ENCODE measurements at regions not wholly inside any gene's neighbourhood (a gene's known extent, or its start where the extent isn't known, plus 50 kb on each side); places are given as distances from the start of the nearest gene placed in this dataset.

GRCh38 chr3:177563792-177564191 lies 366.5 kb upstream of the TBL1XR1 start:
- no peak overlapping the region for H3K9ac ChIP-seq (ENCODE audit: low read depth in 1 of 3, low read length in 3 of 3)
- no peaks in the 10 kb centered on the region for H3K4me1 ChIP-seq (ENCODE audit: control insufficient read depth in 3 of 3, insufficient read depth in 3 of 3, low read length in 3 of 3)
- no peaks in the 10 kb centered on the region for H3K27me3 ChIP-seq (ENCODE audit: control insufficient read depth in 3 of 3, insufficient read depth in 3 of 3, low read length in 3 of 3)
- H3K27ac ChIP-seq (ENCODE audit: low read depth, low read length): no peak overlapping the region
- no peak overlapping the region for H3K4me3 ChIP-seq (ENCODE audit: low read length in 3 of 3)
- H3K9me3 ChIP-seq (ENCODE audit: control insufficient read depth in 3 of 3, low read length in 3 of 3): no peaks in the 10 kb centered on the region
- H3K36me3 ChIP-seq (ENCODE audit: control insufficient read depth in 3 of 3, insufficient read depth in 3 of 3, low read length in 3 of 3): no peaks in the 10 kb centered on the region

GRCh38 chr3:177565981-177566380 lies 368.7 kb upstream of the TBL1XR1 start:
- Histone ChIP-seq H3K4me3 (ENCODE audit: low read length in 3 of 3) (no peak overlapping the region), H3K27ac (ENCODE audit: low read depth, low read length) (no peak overlapping the region), H3K9ac (ENCODE audit: low read depth in 1 of 3, low read length in 3 of 3) (no peak overlapping the region), H3K27me3 (ENCODE audit: control insufficient read depth in 3 of 3, insufficient read depth in 3 of 3, low read length in 3 of 3) (no peaks in the 10 kb centered on the region), H3K36me3 (ENCODE audit: control insufficient read depth in 3 of 3, insufficient read depth in 3 of 3, low read length in 3 of 3) (no peaks in the 10 kb centered on the region), H3K9me3 (ENCODE audit: control insufficient read depth in 3 of 3, low read length in 3 of 3) (no peaks in the 10 kb centered on the region), H3K4me1 (ENCODE audit: control insufficient read depth in 3 of 3, insufficient read depth in 3 of 3, low read length in 3 of 3) (no peaks in the 10 kb centered on the region)

- no peaks in the 10 kb centered on the region for H3K9me3 ChIP-seq (ENCODE audit: control insufficient read depth in 3 of 3, low read length in 3 of 3)
- H3K27ac ChIP-seq (ENCODE audit: low read depth, low read length): no peak overlapping the region
- H3K4me1 ChIP-seq (ENCODE audit: control insufficient read depth in 3 of 3, insufficient read depth in 3 of 3, low read length in 3 of 3): no peaks in the 10 kb centered on the region
- H3K27me3 ChIP-seq (ENCODE audit: control insufficient read depth in 3 of 3, insufficient read depth in 3 of 3, low read length in 3 of 3): no peaks in the 10 kb centered on the region
- no peaks in the 10 kb centered on the region for H3K36me3 ChIP-seq (ENCODE audit: control insufficient read depth in 3 of 3, insufficient read depth in 3 of 3, low read length in 3 of 3)
- H3K4me3 ChIP-seq (ENCODE audit: low read length in 3 of 3): no peak overlapping the region
- no peak overlapping the region for H3K9ac ChIP-seq (ENCODE audit: low read depth in 1 of 3, low read length in 3 of 3)
These were observed 370.6 kb upstream of the TBL1XR1 start for GRCh38 chr3:177567833-177568232.

GRCh38 chr3:177569193-177569592 lies 371.9 kb upstream of the TBL1XR1 start:
- H3K4me1 ChIP-seq (ENCODE audit: control insufficient read depth in 3 of 3, insufficient read depth in 3 of 3, low read length in 3 of 3): no peaks in the 10 kb centered on the region
- H3K4me3 ChIP-seq (ENCODE audit: low read length in 3 of 3): no peak overlapping the region
- H3K9me3 ChIP-seq (ENCODE audit: control insufficient read depth in 3 of 3, low read length in 3 of 3): no peaks in the 10 kb centered on the region
- H3K9ac ChIP-seq (ENCODE audit: low read depth in 1 of 3, low read length in 3 of 3): no peak overlapping the region
- no peaks in the 10 kb centered on the region for H3K36me3 ChIP-seq (ENCODE audit: control insufficient read depth in 3 of 3, insufficient read depth in 3 of 3, low read length in 3 of 3)
- no peak overlapping the region for H3K27ac ChIP-seq (ENCODE audit: low read depth, low read length)
- H3K27me3 ChIP-seq (ENCODE audit: control insufficient read depth in 3 of 3, insufficient read depth in 3 of 3, low read length in 3 of 3): no peaks in the 10 kb centered on the region

- Histone ChIP-seq H3K4me3 (ENCODE audit: low read length in 3 of 3) (no peak overlapping the region), H3K4me1 (ENCODE audit: control insufficient read depth in 3 of 3, insufficient read depth in 3 of 3, low read length in 3 of 3) (no peaks in the 10 kb centered on the region), H3K9me3 (ENCODE audit: control insufficient read depth in 3 of 3, low read length in 3 of 3) (no peaks in the 10 kb centered on the region), H3K36me3 (ENCODE audit: control insufficient read depth in 3 of 3, insufficient read depth in 3 of 3, low read length in 3 of 3) (no peaks in the 10 kb centered on the region), H3K27ac (ENCODE audit: low read depth, low read length) (no peak overlapping the region), H3K9ac (ENCODE audit: low read depth in 1 of 3, low read length in 3 of 3) (no peak overlapping the region), H3K27me3 (ENCODE audit: control insufficient read depth in 3 of 3, insufficient read depth in 3 of 3, low read length in 3 of 3) (no peaks in the 10 kb centered on the region)
These were observed 372.8 kb upstream of the TBL1XR1 start for GRCh38 chr3:177569875-177570657.

- Histone ChIP-seq H3K36me3 (ENCODE audit: control insufficient read depth in 3 of 3, insufficient read depth in 3 of 3, low read length in 3 of 3) (no peaks in the 10 kb centered on the region), H3K9ac (ENCODE audit: low read depth in 1 of 3, low read length in 3 of 3) (no peak overlapping the region), H3K4me3 (ENCODE audit: low read length in 3 of 3) (no peak overlapping the region), H3K27ac (ENCODE audit: low read depth, low read length) (no peak overlapping the region), H3K4me1 (ENCODE audit: control insufficient read depth in 3 of 3, insufficient read depth in 3 of 3, low read length in 3 of 3) (no peaks in the 10 kb centered on the region), H3K27me3 (ENCODE audit: control insufficient read depth in 3 of 3, insufficient read depth in 3 of 3, low read length in 3 of 3) (no peaks in the 10 kb centered on the region), H3K9me3 (ENCODE audit: control insufficient read depth in 3 of 3, low read length in 3 of 3) (no peaks in the 10 kb centered on the region)
These were observed 374.1 kb upstream of the TBL1XR1 start for GRCh38 chr3:177571271-177571943.

GRCh38 chr3:177571944-177572315 lies 374.6 kb upstream of the TBL1XR1 start:
- no peaks in the 10 kb centered on the region for H3K36me3 ChIP-seq (ENCODE audit: control insufficient read depth in 3 of 3, insufficient read depth in 3 of 3, low read length in 3 of 3)
- no peaks in the 10 kb centered on the region for H3K27me3 ChIP-seq (ENCODE audit: control insufficient read depth in 3 of 3, insufficient read depth in 3 of 3, low read length in 3 of 3)
- no peak overlapping the region for H3K9ac ChIP-seq (ENCODE audit: low read depth in 1 of 3, low read length in 3 of 3)
- no peaks in the 10 kb centered on the region for H3K4me1 ChIP-seq (ENCODE audit: control insufficient read depth in 3 of 3, insufficient read depth in 3 of 3, low read length in 3 of 3)
- H3K9me3 ChIP-seq (ENCODE audit: control insufficient read depth in 3 of 3, low read length in 3 of 3): no peaks in the 10 kb centered on the region
- H3K4me3 ChIP-seq (ENCODE audit: low read length in 3 of 3): no peak overlapping the region
- no peak overlapping the region for H3K27ac ChIP-seq (ENCODE audit: low read depth, low read length)

GRCh38 chr3:177574222-177574856 lies 377.1 kb upstream of the TBL1XR1 start:
- Histone ChIP-seq H3K27ac (ENCODE audit: low read depth, low read length) (no peak overlapping the region), H3K36me3 (ENCODE audit: control insufficient read depth in 3 of 3, insufficient read depth in 3 of 3, low read length in 3 of 3) (no peaks in the 10 kb centered on the region), H3K4me3 (ENCODE audit: low read length in 3 of 3) (no peak overlapping the region), H3K9ac (ENCODE audit: low read depth in 1 of 3, low read length in 3 of 3) (no peak overlapping the region), H3K27me3 (ENCODE audit: control insufficient read depth in 3 of 3, insufficient read depth in 3 of 3, low read length in 3 of 3) (no peaks in the 10 kb centered on the region), H3K9me3 (ENCODE audit: control insufficient read depth in 3 of 3, low read length in 3 of 3) (no peaks in the 10 kb centered on the region), H3K4me1 (ENCODE audit: control insufficient read depth in 3 of 3, insufficient read depth in 3 of 3, low read length in 3 of 3) (no peaks in the 10 kb centered on the region)

GRCh38 chr3:177576746-177577145 lies 379.5 kb upstream of the TBL1XR1 start:
- Histone ChIP-seq H3K4me3 (ENCODE audit: low read length in 3 of 3) (no peak overlapping the region), H3K9me3 (ENCODE audit: control insufficient read depth in 3 of 3, low read length in 3 of 3) (no peaks in the 10 kb centered on the region), H3K9ac (ENCODE audit: low read depth in 1 of 3, low read length in 3 of 3) (no peak overlapping the region), H3K36me3 (ENCODE audit: control insufficient read depth in 3 of 3, insufficient read depth in 3 of 3, low read length in 3 of 3) (no peaks in the 10 kb centered on the region), H3K4me1 (ENCODE audit: control insufficient read depth in 3 of 3, insufficient read depth in 3 of 3, low read length in 3 of 3) (no peaks in the 10 kb centered on the region), H3K27ac (ENCODE audit: low read depth, low read length) (no peak overlapping the region), H3K27me3 (ENCODE audit: control insufficient read depth in 3 of 3, insufficient read depth in 3 of 3, low read length in 3 of 3) (no peaks in the 10 kb centered on the region)

GRCh38 chr3:177578488-177578887 lies 381.2 kb upstream of the TBL1XR1 start:
- Histone ChIP-seq H3K9ac (ENCODE audit: low read depth in 1 of 3, low read length in 3 of 3) (no peak overlapping the region), H3K27me3 (ENCODE audit: control insufficient read depth in 3 of 3, insufficient read depth in 3 of 3, low read length in 3 of 3) (no peaks in the 10 kb centered on the region), H3K4me3 (ENCODE audit: low read length in 3 of 3) (no peak overlapping the region), H3K36me3 (ENCODE audit: control insufficient read depth in 3 of 3, insufficient read depth in 3 of 3, low read length in 3 of 3) (no peaks in the 10 kb centered on the region), H3K27ac (ENCODE audit: low read depth, low read length) (no peak overlapping the region), H3K4me1 (ENCODE audit: control insufficient read depth in 3 of 3, insufficient read depth in 3 of 3, low read length in 3 of 3) (no peaks in the 10 kb centered on the region), H3K9me3 (ENCODE audit: control insufficient read depth in 3 of 3, low read length in 3 of 3) (no peaks in the 10 kb centered on the region)

All from skeletal muscle tissue (tissue), 3 donors.